ENCODE measurements at regions not wholly inside any gene's neighbourhood (a gene's known extent, or its start where the extent isn't known, plus 50 kb on each side); places are given as distances from the start of the nearest gene placed in this dataset.
"Not testable (repeated sequence)": the region's sequence is repeated elsewhere in the genome, so short reads cannot be mapped to it uniquely, and the experiment has no call there.

- DNase-seq (ENCODE audit: low read depth in 2 of 2) = no peak
Observed at GRCh38 chr4:128570387-128570975, 239.0 kb upstream of the JADE1 start.

GRCh38 chr4:128566693-128567092 lies 242.8 kb upstream of the JADE1 start:
- DNase-seq (ENCODE audit: low read depth in 2 of 2) = no peak

- no peak for DNase-seq (ENCODE audit: low read depth in 2 of 2)
Observed at GRCh38 chr4:128565565-128566186, 243.8 kb upstream of the JADE1 start.

- DNase-seq (ENCODE audit: low read depth in 2 of 2) = no peak
Observed at GRCh38 chr4:128565054-128565453, 244.4 kb upstream of the JADE1 start.

GRCh38 chr4:128564081-128564630 lies 245.3 kb upstream of the JADE1 start:
- DNase-seq (ENCODE audit: low read depth in 2 of 2) = no peak

GRCh38 chr4:128560754-128561495 lies 248.6 kb upstream of the JADE1 start:
- DNase-seq (ENCODE audit: low read depth in 2 of 2) = no peak

- no peak for DNase-seq (ENCODE audit: low read depth in 2 of 2)
Observed at GRCh38 chr4:128558896-128559679, 250.4 kb upstream of the JADE1 start.

GRCh38 chr4:128556756-128557155 lies 252.7 kb upstream of the JADE1 start:
- DNase-seq (ENCODE audit: low read depth in 2 of 2) = no peak

GRCh38 chr4:128553686-128554515 lies 255.6 kb upstream of the JADE1 start:
- DNase-seq (ENCODE audit: low read depth in 2 of 2) = no peak

GRCh38 chr4:128552586-128552907 lies 257.0 kb upstream of the JADE1 start:
- DNase-seq (ENCODE audit: low read depth in 2 of 2) = no peak

- no peak for DNase-seq (ENCODE audit: low read depth in 2 of 2)
Observed at GRCh38 chr4:128551280-128551679, 258.2 kb upstream of the JADE1 start.

GRCh38 chr4:128550060-128550459 lies 259.4 kb upstream of the JADE1 start:
- DNase-seq (ENCODE audit: low read depth in 2 of 2) = no peak

- DNase-seq (ENCODE audit: low read depth in 2 of 2) = no peak
Observed at GRCh38 chr4:128549636-128550035, 259.9 kb upstream of the JADE1 start.

GRCh38 chr4:128548381-128548780 lies 260.8 kb upstream of the PGRMC2 start:
- no peak for DNase-seq (ENCODE audit: low read depth in 2 of 2)

GRCh38 chr4:128544272-128544671 lies 256.7 kb upstream of the PGRMC2 start:
- DNase-seq (ENCODE audit: low read depth in 2 of 2) = no peak

- DNase-seq (ENCODE audit: low read depth in 2 of 2) = no peak
Observed at GRCh38 chr4:128543696-128544095, 256.1 kb upstream of the PGRMC2 start.

GRCh38 chr4:128542047-128542446 lies 254.4 kb upstream of the PGRMC2 start:
- DNase-seq (ENCODE audit: low read depth in 2 of 2) = no peak

GRCh38 chr4:128540122-128540521 lies 252.5 kb upstream of the PGRMC2 start:
- DNase-seq (ENCODE audit: low read depth in 2 of 2) = no peak

- DNase-seq (ENCODE audit: low read depth in 2 of 2) = no peak
Observed at GRCh38 chr4:128538111-128538882, 250.7 kb upstream of the PGRMC2 start.

- no peak for DNase-seq (ENCODE audit: low read depth in 2 of 2)
Observed at GRCh38 chr4:128536746-128537145, 249.1 kb upstream of the PGRMC2 start.

GRCh38 chr4:128535510-128535909 lies 247.9 kb upstream of the PGRMC2 start:
- DNase-seq (ENCODE audit: low read depth in 2 of 2) = not testable (repeated sequence)

Measured in activated CD4-positive, alpha-beta T cell treated with anti-CD3 and anti-CD28 coated beads for 24 hours (primary cell).